GM23248 (cell line): ENCODE measurements at regions not wholly inside any gene's neighbourhood (a gene's known extent, or its start where the extent isn't known, plus 50 kb on each side); places are given as distances from the start of the nearest gene placed in this dataset.

Experiments used
- EZH2 ChIP-seq: fragments of 200-600 bp; sonication (generic); IDR thresholded peaks from 2 replicates; pipeline ENCODE4 v1.6.1; 2018; ENCODE audit warnings: antibody characterized with exemption, mild to moderate bottlenecking; ENCODE audit not compliant: insufficient read depth, poor library complexity, severe bottlenecking
- EZH2phosphoT487 ChIP-seq: fragments of 200-600 bp; sonication (generic); IDR thresholded peaks from 2 replicates; pipeline ENCODE4 v1.6.1; 2018; ENCODE audit warnings: antibody characterized with exemption, moderate library complexity, mild to moderate bottlenecking, low read depth; ENCODE audit not compliant: insufficient read depth

DNA sequence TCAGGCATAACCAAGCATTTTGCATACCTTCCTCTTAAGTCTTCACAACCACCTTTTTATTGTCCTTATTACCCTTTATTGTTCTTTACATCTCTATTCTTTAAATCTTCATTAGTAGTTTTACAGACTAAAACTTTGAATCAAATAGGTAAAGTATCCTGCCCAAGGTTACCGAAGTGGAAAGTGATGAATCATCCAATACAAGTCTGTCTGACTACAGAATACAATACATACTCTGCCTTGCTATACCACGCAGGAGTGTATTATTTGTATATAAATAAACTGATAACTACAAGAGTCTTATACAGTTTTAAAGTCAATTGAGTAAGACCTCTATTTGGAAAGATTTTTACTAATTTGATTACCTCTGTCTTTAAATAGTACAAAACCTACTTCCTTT is 196.0 kb downstream of the ZEB2 start:
- TF ChIP-seq EZH2 (no peak), EZH2phosphoT487 (no peak)
